Cardiac muscle cell (in vitro differentiated cells and primary cell): ENCODE measurements at regions not wholly inside any gene's neighbourhood (a gene's known extent, or its start where the extent isn't known, plus 50 kb on each side); places are given as distances from the start of the nearest gene placed in this dataset.
"Not testable (repeated sequence)": the region's sequence is repeated elsewhere in the genome, so short reads cannot be mapped to it uniquely, and the experiment has no call there.

ENCODE experiments used
- DNase-seq, 2 donors: peaks; one replicate each; pipeline versions ENCODE4 v3.0.0 to v3.0.0-alpha.2; 2010 to 2017; ENCODE audit warnings: low read depth in 1 of 2, low spot score in 1 of 2
- H3K27ac ChIP-seq: fragments of 200-600 bp; sonication (generic); 2 replicates; pipeline ENCODE4 v1.5.1; 2016
- H3K27me3 ChIP-seq: fragments of 200-600 bp; sonication (generic); 2 replicates; pipeline ENCODE4 v1.6.0; 2016; ENCODE audit warnings: control low read depth
- H3K36me3 ChIP-seq: fragments of 200-600 bp; sonication (generic); 2 replicates; pipeline ENCODE4 v1.5.1; 2016; ENCODE audit warnings: control low read depth
- H3K4me1 ChIP-seq: fragments of 200-600 bp; sonication (generic); 2 replicates; pipeline ENCODE4 v1.8.1; 2017; ENCODE audit warnings: low read depth, mild to moderate bottlenecking, mixed run types
- H3K4me3 ChIP-seq: fragments of 200-600 bp; sonication (generic); 2 replicates; pipeline ENCODE4 v1.5.1; 2016; ENCODE audit warnings: mild to moderate bottlenecking
- H3K9me3 ChIP-seq: fragments of 200-600 bp; sonication (generic); 2 replicates; pipeline ENCODE4 v1.5.1; 2017; ENCODE audit warnings: low read depth, mild to moderate bottlenecking, control low read depth
- CTCF ChIP-seq: IDR thresholded peaks from 2 replicates; pipeline ENCODE4 v1.5.1; 2012; ENCODE audit warnings: low read depth, mild to moderate bottlenecking, low read length

- no peaks in the 10 kb centered on the region for H3K27me3 ChIP-seq
- no peak overlapping the region for H3K4me3 ChIP-seq
- H3K27ac ChIP-seq: no peak overlapping the region
- TF ChIP-seq CTCF: no peak
- no peaks in the 10 kb centered on the region for H3K4me1 ChIP-seq
- no peak for DNase-seq
- no peaks in the 10 kb centered on the region for H3K9me3 ChIP-seq
- H3K36me3 ChIP-seq: no peaks in the 10 kb centered on the region
Observed at GRCh38 chr5:117551236-117551635, 976.6 kb upstream of the SEMA6A start.

GRCh38 chr5:117547192-117547591 lies 972.6 kb upstream of the SEMA6A start:
- Histone ChIP-seq H3K4me1 (no peaks in the 10 kb centered on the region), H3K27ac (no peak overlapping the region), H3K36me3 (no peaks in the 10 kb centered on the region), H3K4me3 (no peak overlapping the region), H3K9me3 (no peaks in the 10 kb centered on the region), H3K27me3 (no peaks in the 10 kb centered on the region)
- TF ChIP-seq CTCF: no peak
- DNase-seq: no peak

- Histone ChIP-seq H3K27me3 (no peaks in the 10 kb centered on the region), H3K4me1 (no peaks in the 10 kb centered on the region), H3K27ac (no peak overlapping the region), H3K4me3 (no peak overlapping the region), H3K36me3 (no peaks in the 10 kb centered on the region), H3K9me3 (no peaks in the 10 kb centered on the region)
- DNase-seq: no peak
- TF ChIP-seq CTCF: no peak
Observed at GRCh38 chr5:117539692-117540091, 965.1 kb upstream of the SEMA6A start.

GRCh38 chr5:117533792-117534191 lies 959.2 kb upstream of the SEMA6A start:
- Histone ChIP-seq H3K9me3 (no peaks in the 10 kb centered on the region), H3K36me3 (no peaks in the 10 kb centered on the region), H3K27ac (no peak overlapping the region), H3K27me3 (no peaks in the 10 kb centered on the region), H3K4me3 (no peak overlapping the region), H3K4me1 (no peaks in the 10 kb centered on the region)
- no peak for TF ChIP-seq CTCF
- DNase-seq: no peak

GRCh38 chr5:117533051-117533670 lies 958.5 kb upstream of the SEMA6A start:
- not testable (repeated sequence) for H3K27ac ChIP-seq, H3K4me1 ChIP-seq, DNase-seq

GRCh38 chr5:117519957-117520500 lies 945.4 kb upstream of the SEMA6A start:
- no peaks in the 10 kb centered on the region for H3K27me3 ChIP-seq
- DNase-seq: no peak
- H3K27ac ChIP-seq: no peak overlapping the region
- H3K36me3 ChIP-seq: no peaks in the 10 kb centered on the region
- no peak overlapping the region for H3K4me3 ChIP-seq
- no peaks in the 10 kb centered on the region for H3K4me1 ChIP-seq
- no peak for TF ChIP-seq CTCF
- H3K9me3 ChIP-seq: no peaks in the 10 kb centered on the region

More at GRCh38 chr5:117533051-117533670, 958.5 kb upstream of the SEMA6A start:
- not testable (repeated sequence) for H3K4me3 ChIP-seq, H3K36me3 ChIP-seq, H3K9me3 ChIP-seq, H3K27me3 ChIP-seq
